SK-N-DZ (cell line): ENCODE measurements at regions not wholly inside any gene's neighbourhood (a gene's known extent, or its start where the extent isn't known, plus 50 kb on each side); places are given as distances from the start of the nearest gene placed in this dataset.
A peak's percentile ranks its signal among the peaks of the same experiment; 100 is the strongest.

Experiments used
- DNase-seq: peaks from one replicate; pipeline ENCODE4 v3.0.0-alpha.2; 2015; ENCODE audit warnings: low spot score

GRCh38 chr1:117260761-117261423, 50.2 kb upstream of the VTCN1 start:
- peak; percentile 15 for DNase-seq
